OCI-LY7 (cell line): ENCODE measurements at regions not wholly inside any gene's neighbourhood (a gene's known extent, or its start where the extent isn't known, plus 50 kb on each side); places are given as distances from the start of the nearest gene placed in this dataset.

Experiments used
- BruUV-seq: library from RNA; stranded (reverse); fragments of 400-500 nt; replicated peaks from 2 replicates; lab custom pipeline; 2021; lab: Mats Ljungman, UMichigan
- CTCF ChIA-PET: fragments of 300-600 bp; sonication (Branson Sonifier 250); formaldehyde crosslinking; loops from one replicate; lab custom pipeline; 2022; ENCODE audit warnings: antibody characterized with exemption; ENCODE audit not compliant: unreplicated experiment; lab: Charles Lee
- POLR2A ChIA-PET: fragments of 300-600 bp; sonication (Branson Sonifier 250); formaldehyde crosslinking; loops from one replicate; lab custom pipeline; 2022; ENCODE audit warnings: antibody characterized with exemption; lab: Charles Lee
- DNase-seq: peaks from one replicate; pipeline ENCODE4 v3.0.0-alpha.2; 2015; ENCODE audit warnings: low spot score
- H2AFZ ChIP-seq: fragments of 200-600 bp; sonication (generic), shearing (Covaris generic); 2 replicates; pipeline ENCODE4 v1.6.1; 2014; ENCODE audit warnings: mild to moderate bottlenecking, antibody characterized with exemption, low read length, moderate library complexity
- H3K27ac ChIP-seq: fragments of 200-600 bp; sonication (generic); 2 replicates; pipeline ENCODE4 v1.5.1; 2014; ENCODE audit warnings: mixed run types, low read depth, mild to moderate bottlenecking, moderate library complexity, low read length, inconsistent platforms; ENCODE audit not compliant: poor library complexity, severe bottlenecking
- H3K36me3 ChIP-seq: fragments of 200-600 bp; sonication (generic); 2 replicates; pipeline ENCODE4 v1.6.1; 2014; ENCODE audit warnings: mild to moderate bottlenecking, antibody characterized with exemption, low read length, moderate library complexity, mixed read lengths; ENCODE audit not compliant: insufficient read depth
- H3K4me1 ChIP-seq: fragments of 200-600 bp; sonication (generic); 2 replicates; pipeline ENCODE4 v1.5.1; 2014; ENCODE audit warnings: mild to moderate bottlenecking, low read length; ENCODE audit not compliant: insufficient read depth, poor library complexity, severe bottlenecking
- H3K4me2 ChIP-seq: fragments of 200-600 bp; sonication (generic); 2 replicates; pipeline ENCODE4 v1.6.1; 2014; ENCODE audit warnings: mild to moderate bottlenecking, low read length
- H3K4me3 ChIP-seq: fragments of 200-600 bp; sonication (generic); 2 replicates; pipeline ENCODE4 v1.5.1; 2014; ENCODE audit warnings: mild to moderate bottlenecking, low read depth, low read length; ENCODE audit not compliant: poor library complexity, severe bottlenecking
- H3K79me2 ChIP-seq: fragments of 200-600 bp; sonication (generic); 2 replicates; pipeline ENCODE4 v1.6.1; 2016; ENCODE audit warnings: low read depth, mild to moderate bottlenecking, low read length, moderate library complexity, mixed read lengths; ENCODE audit not compliant: insufficient read depth
- H3K9me2 ChIP-seq: fragments of 200-600 bp; sonication (generic); 2 replicates; pipeline ENCODE4 v1.6.1; 2016; ENCODE audit warnings: mild to moderate bottlenecking, low read length, mixed read lengths; ENCODE audit not compliant: insufficient read depth
- H3K9me3 ChIP-seq: fragments of 200-600 bp; sonication (generic); 2 replicates; pipeline ENCODE4 v1.6.1; 2014; ENCODE audit warnings: mild to moderate bottlenecking, mixed run types, low read length, mixed read lengths
- H4K20me1 ChIP-seq: fragments of 200-600 bp; sonication (generic); 2 replicates; pipeline ENCODE4 v1.6.1; 2014; ENCODE audit warnings: mild to moderate bottlenecking, antibody characterized with exemption, low read length, moderate library complexity, mixed read lengths; ENCODE audit not compliant: insufficient read depth
- CTCF ChIP-seq: fragments of 200-600 bp; sonication (generic); conservative IDR thresholded peaks from 2 replicates; pipeline ENCODE4 v1.5.1; 2014; ENCODE audit warnings: mild to moderate bottlenecking, antibody characterized with exemption, low read length, moderate library complexity, mixed read lengths
- EZH2phosphoT487 ChIP-seq: fragments of 200-600 bp; sonication (generic); IDR thresholded peaks from 2 replicates; pipeline ENCODE4 v1.6.1; 2018; ENCODE audit warnings: low read depth, borderline replicate concordance, mild to moderate bottlenecking, mixed run types, antibody characterized with exemption, low read length, moderate library complexity, mixed read lengths
- intact Hi-C: fragments of 100-400 bp; cut with micrococcal nuclease; formaldehyde crosslinking; loops from one replicate; pipeline ENCODE4 v1.10.0; 2022; ENCODE audit not compliant: unreplicated experiment

GRCh38 chr6:148250975-148251685 is 91.5 kb upstream of the SASH1 start:
- no peaks in the 10 kb centered on the region for H4K20me1 ChIP-seq
- TF ChIP-seq EZH2phosphoT487 (no peak), CTCF (peak; percentile 46; the same call in 1 of the 2 replicates)
- no peak overlapping the region for H3K4me3 ChIP-seq
- no TSS peak for BruUV-seq
- intact Hi-C loops, result no loop called here
- no peaks in the 10 kb centered on the region for H3K9me3 ChIP-seq
- no peaks in the 10 kb centered on the region for H3K36me3 ChIP-seq
- H3K79me2 ChIP-seq, result no peaks in the 10 kb centered on the region
- CTCF ChIA-PET, result no interaction called here
- no peak overlapping the region for H2AFZ ChIP-seq
- POLR2A ChIA-PET, result interaction anchor here (0.7 kb wide), 1 partner anchor 267 kb away, joined by 5 read pairs; no protein-coding TSS in a partner anchor
- no peak overlapping the region for H3K27ac ChIP-seq
- no peaks in the 10 kb centered on the region for H3K9me2 ChIP-seq
- no peaks in the 10 kb centered on the region for H3K4me1 ChIP-seq
- H3K4me2 ChIP-seq, result no peak overlapping the region
- peak; percentile 4 for DNase-seq

- H3K27ac ChIP-seq, result no peak overlapping the region
- H3K4me2 ChIP-seq, result no peak overlapping the region
- no peaks in the 10 kb centered on the region for H3K4me1 ChIP-seq
- no TSS peak for BruUV-seq
- DNase-seq, result no peak
- no peaks in the 10 kb centered on the region for H3K9me3 ChIP-seq
- ChIA-PET POLR2A (interaction anchor here (0.6 kb wide), 2 partner anchors 215 to 1129 kb away, joined by 3 to 5 read pairs; no protein-coding TSS in a partner anchor), CTCF (no interaction called here)
- H3K9me2 ChIP-seq, result no peaks in the 10 kb centered on the region
- no peak overlapping the region for H3K4me3 ChIP-seq
- H4K20me1 ChIP-seq, result no peaks in the 10 kb centered on the region
- no peak for TF ChIP-seq CTCF
- TF ChIP-seq EZH2phosphoT487, result no peak
- no peaks in the 10 kb centered on the region for H3K79me2 ChIP-seq
- no peaks in the 10 kb centered on the region for H3K36me3 ChIP-seq
- intact Hi-C loops, result no loop called here
- no peak overlapping the region for H2AFZ ChIP-seq
These were observed 90.7 kb upstream of the SASH1 start for GRCh38 chr6:148251891-148252290.

GRCh38 chr6:148257810-148258209 is 84.8 kb upstream of the SASH1 start:
- Histone ChIP-seq H3K4me3 (no peak overlapping the region), H3K27ac (no peak overlapping the region), H3K9me3 (no peaks in the 10 kb centered on the region), H2AFZ (no peak overlapping the region), H3K4me1 (no peaks in the 10 kb centered on the region), H3K79me2 (no peaks in the 10 kb centered on the region), H4K20me1 (no peaks in the 10 kb centered on the region), H3K36me3 (no peaks in the 10 kb centered on the region), H3K4me2 (no peak overlapping the region), H3K9me2 (no peaks in the 10 kb centered on the region)
- DNase-seq, result no peak
- BruUV-seq, result no TSS peak
- intact Hi-C loops, result no loop called here
- TF ChIP-seq CTCF (no peak), EZH2phosphoT487 (no peak)
- POLR2A ChIA-PET, result interaction anchor here (0.6 kb wide), 1 partner anchor 28 kb away, joined by 3 read pairs; no protein-coding TSS in a partner anchor
- CTCF ChIA-PET, result interaction anchor here (1.2 kb wide), 1 partner anchor 8 kb away, joined by 3 read pairs; no protein-coding TSS in a partner anchor
